GM23248 (cell line): ENCODE measurements at regions not wholly inside any gene's neighbourhood (a gene's known extent, or its start where the extent isn't known, plus 50 kb on each side); places are given as distances from the start of the nearest gene placed in this dataset.

Source experiments
- DNase-seq: peaks from one replicate; pipeline ENCODE4 v3.0.0-alpha.2; 2015
- H2AFZ ChIP-seq: fragments of 200-600 bp; sonication (generic); 2 replicates; pipeline ENCODE4 v1.6.1; 2016; ENCODE audit warnings: antibody characterized with exemption
- H3F3A ChIP-seq: fragments of 200-600 bp; sonication (generic); 2 replicates; pipeline ENCODE4 v1.6.1; 2016; ENCODE audit warnings: mild to moderate bottlenecking, antibody characterized with exemption, mixed run types; ENCODE audit not compliant: insufficient read depth
- H3K27ac ChIP-seq: fragments of 200-600 bp; sonication (generic); 2 replicates; pipeline ENCODE4 v1.5.1; 2016; ENCODE audit warnings: mild to moderate bottlenecking
- H3K27me3 ChIP-seq: fragments of 200-600 bp; sonication (generic); replicated peaks from 2 replicates; pipeline ENCODE4 v1.6.1; 2016; ENCODE audit warnings: mild to moderate bottlenecking; ENCODE audit not compliant: insufficient read depth
- H3K36me3 ChIP-seq: fragments of 200-600 bp; sonication (generic); 2 replicates; pipeline ENCODE4 v1.6.1; 2016; ENCODE audit warnings: low read depth, mild to moderate bottlenecking
- H3K4me1 ChIP-seq: fragments of 200-600 bp; sonication (generic); 2 replicates; pipeline ENCODE4 v1.6.1; 2016; ENCODE audit warnings: mild to moderate bottlenecking; ENCODE audit not compliant: insufficient read depth
- H3K4me2 ChIP-seq: fragments of 200-600 bp; sonication (generic); one replicate; pipeline ENCODE4 v1.6.1; 2016; ENCODE audit warnings: mild to moderate bottlenecking; ENCODE audit not compliant: unreplicated experiment
- H3K4me3 ChIP-seq: fragments of 200-600 bp; sonication (generic); 2 replicates; pipeline ENCODE4 v1.5.1; 2016; ENCODE audit warnings: mild to moderate bottlenecking
- H3K79me2 ChIP-seq: fragments of 200-600 bp; sonication (generic); 2 replicates; pipeline ENCODE4 v1.6.1; 2016; ENCODE audit warnings: mild to moderate bottlenecking; ENCODE audit not compliant: insufficient read depth
- H3K9ac ChIP-seq: fragments of 200-600 bp; sonication (generic); 2 replicates; pipeline ENCODE4 v1.6.1; 2016; ENCODE audit warnings: mild to moderate bottlenecking
- H3K9me2 ChIP-seq: fragments of 200-600 bp; sonication (generic); 2 replicates; pipeline ENCODE4 v1.6.1; 2016; ENCODE audit warnings: mixed run types, mild to moderate bottlenecking, moderate library complexity; ENCODE audit not compliant: insufficient read depth
- H3K9me3 ChIP-seq: fragments of 200-600 bp; sonication (generic); one replicate; pipeline ENCODE4 v1.6.1; 2017; ENCODE audit warnings: low read depth
- H4K20me1 ChIP-seq: fragments of 200-600 bp; sonication (generic); 2 replicates; pipeline ENCODE4 v1.6.0; 2016; ENCODE audit not compliant: insufficient read depth
- EZH2 ChIP-seq: fragments of 200-600 bp; sonication (generic); IDR thresholded peaks from 2 replicates; pipeline ENCODE4 v1.6.1; 2018; ENCODE audit warnings: antibody characterized with exemption, mild to moderate bottlenecking; ENCODE audit not compliant: insufficient read depth, poor library complexity, severe bottlenecking
- EZH2phosphoT487 ChIP-seq: fragments of 200-600 bp; sonication (generic); IDR thresholded peaks from 2 replicates; pipeline ENCODE4 v1.6.1; 2018; ENCODE audit warnings: antibody characterized with exemption, moderate library complexity, mild to moderate bottlenecking, low read depth; ENCODE audit not compliant: insufficient read depth
- WGBS, 2 experiments: methylation state at CpG; one replicate each; pipeline ENCODE4 v1.1.6; 2015 to 2017; ENCODE audit warnings: low lambda C conversion rate in 2 of 2, low coverage in 1 of 2; ENCODE audit errors: missing lambda C conversion rate in 2 of 2; 5-methylcytosine and 5-hydroxymethylcytosine counted together
- in situ Hi-C: fragments of 300-500 bp; cut with MboI; formaldehyde crosslinking; loops from 2 replicates; pipeline ENCODE4 v1.15.0; 2020

GRCh38 chr9:75734802-75735201, 155.7 kb upstream of the PCSK5 start:
- H3K36me3 ChIP-seq: no peaks in the 10 kb centered on the region
- no peak overlapping the region for H3K27ac ChIP-seq
- no peaks in the 10 kb centered on the region for H3F3A ChIP-seq
- no peaks in the 10 kb centered on the region for H3K27me3 ChIP-seq
- H2AFZ ChIP-seq: no peak overlapping the region
- no peak overlapping the region for H3K4me2 ChIP-seq
- WGBS, 2 experiments: 35 to 48% methylated on average over 3 of the region's 3 CpGs
- DNase-seq: no peak
- H3K79me2 ChIP-seq: no peaks in the 10 kb centered on the region
- no peaks in the 10 kb centered on the region for H3K4me1 ChIP-seq
- H3K9me2 ChIP-seq: no peaks in the 10 kb centered on the region
- in situ Hi-C loops: no loop called here
- H4K20me1 ChIP-seq: no peaks in the 10 kb centered on the region
- TF ChIP-seq EZH2phosphoT487 (no peak), EZH2 (no peak)
- H3K9me3 ChIP-seq: no peaks in the 10 kb centered on the region
- H3K4me3 ChIP-seq: no peak overlapping the region
- no peak overlapping the region for H3K9ac ChIP-seq

GRCh38 chr9:75739884-75740611, 150.4 kb upstream of the PCSK5 start:
- no peak overlapping the region for H3K9ac ChIP-seq
- in situ Hi-C loops: no loop called here
- no peak overlapping the region for H3K27ac ChIP-seq
- no peaks in the 10 kb centered on the region for H3K9me3 ChIP-seq
- no peaks in the 10 kb centered on the region for H3F3A ChIP-seq
- H3K36me3 ChIP-seq: no peaks in the 10 kb centered on the region
- no peak overlapping the region for H2AFZ ChIP-seq
- no peak for TF ChIP-seq EZH2
- no peak for TF ChIP-seq EZH2phosphoT487
- no peaks in the 10 kb centered on the region for H4K20me1 ChIP-seq
- H3K4me1 ChIP-seq: no peaks in the 10 kb centered on the region
- H3K9me2 ChIP-seq: no peaks in the 10 kb centered on the region
- H3K79me2 ChIP-seq: no peaks in the 10 kb centered on the region
- no peaks in the 10 kb centered on the region for H3K27me3 ChIP-seq
- H3K4me2 ChIP-seq: no peak overlapping the region
- no peak overlapping the region for H3K4me3 ChIP-seq
- 16 to 19% methylated on average over 4 of the region's 4 CpGs for WGBS, 2 experiments
- DNase-seq: no peak

- Histone ChIP-seq H3K4me3 (no peak overlapping the region), H3K27me3 (no peaks in the 10 kb centered on the region), H3K4me2 (no peak overlapping the region), H3F3A (no peaks in the 10 kb centered on the region), H3K4me1 (no peaks in the 10 kb centered on the region), H3K36me3 (no peaks in the 10 kb centered on the region), H4K20me1 (no peaks in the 10 kb centered on the region), H2AFZ (no peak overlapping the region), H3K27ac (no peak overlapping the region), H3K9ac (no peak overlapping the region), H3K9me3 (no peaks in the 10 kb centered on the region), H3K79me2 (no peaks in the 10 kb centered on the region), H3K9me2 (no peaks in the 10 kb centered on the region)
- in situ Hi-C loops: no loop called here
- TF ChIP-seq EZH2: no peak
- no peak for TF ChIP-seq EZH2phosphoT487
- DNase-seq: no peak
- 0 to 4% methylated on average over 1 of the region's 1 CpG for WGBS, 2 experiments
Observed at GRCh38 chr9:75743855-75744254, 146.6 kb upstream of the PCSK5 start.

- Histone ChIP-seq H4K20me1 (no peaks in the 10 kb centered on the region), H3K9me2 (no peaks in the 10 kb centered on the region), H3K9me3 (no peaks in the 10 kb centered on the region), H3K9ac (no peak overlapping the region), H3K4me1 (no peaks in the 10 kb centered on the region), H3K36me3 (no peaks in the 10 kb centered on the region), H2AFZ (no peak overlapping the region), H3K4me2 (no peak overlapping the region), H3K27me3 (no peaks in the 10 kb centered on the region), H3K79me2 (no peaks in the 10 kb centered on the region), H3F3A (no peaks in the 10 kb centered on the region), H3K4me3 (no peak overlapping the region), H3K27ac (no peak overlapping the region)
- TF ChIP-seq EZH2phosphoT487 (no peak), EZH2 (no peak)
- DNase-seq: no peak
- in situ Hi-C loops: no loop called here
- WGBS, 2 experiments: 15 to 17% methylated on average over 4 of the region's 4 CpGs
Observed at GRCh38 chr9:75754080-75754479, 136.4 kb upstream of the PCSK5 start.
